ENCODE measurements at regions not wholly inside any gene's neighbourhood (a gene's known extent, or its start where the extent isn't known, plus 50 kb on each side); places are given as distances from the start of the nearest gene placed in this dataset.

GRCh38 chr3:167167491-167167890 lies 212.6 kb downstream of the ZBBX start:
- Mint-ChIP-seq H3K9me3 (ENCODE audit: unreplicated experiment) (no peaks in the 10 kb centered on the region), H3K27ac (ENCODE audit: low read depth, unreplicated experiment) (no peak overlapping the region), H3K4me1 (ENCODE audit: insufficient read depth, unreplicated experiment) (no peaks in the 10 kb centered on the region), H3K36me3 (ENCODE audit: insufficient read depth, unreplicated experiment) (no peaks in the 10 kb centered on the region), H3K4me3 (ENCODE audit: unreplicated experiment) (no peak overlapping the region), H3K27me3 (ENCODE audit: insufficient read depth, unreplicated experiment) (no peaks in the 10 kb centered on the region)
- ChIA-PET CTCF (no interaction called here), POLR2A (no interaction called here)
- DNase-seq (ENCODE audit: unreplicated experiment): no peak
- intact Hi-C loops (cut with micrococcal nuclease): no loop called here
- no TSS peak for BruUV-seq (replicated peaks)
- no peak for TF ChIP-seq CTCF (IDR thresholded peaks at IDR 0.05; ENCODE audit: unreplicated experiment)

GRCh38 chr3:167166594-167167253 lies 213.4 kb downstream of the ZBBX start:
- Mint-ChIP-seq H3K36me3 (ENCODE audit: insufficient read depth, unreplicated experiment) (no peaks in the 10 kb centered on the region), H3K9me3 (ENCODE audit: unreplicated experiment) (no peaks in the 10 kb centered on the region), H3K27ac (ENCODE audit: low read depth, unreplicated experiment) (no peak overlapping the region), H3K4me3 (ENCODE audit: unreplicated experiment) (no peak overlapping the region), H3K27me3 (ENCODE audit: insufficient read depth, unreplicated experiment) (no peaks in the 10 kb centered on the region), H3K4me1 (ENCODE audit: insufficient read depth, unreplicated experiment) (no peaks in the 10 kb centered on the region)
- DNase-seq (ENCODE audit: unreplicated experiment): no peak
- intact Hi-C loops (cut with micrococcal nuclease): no loop called here
- no TSS peak for BruUV-seq (replicated peaks)
- CTCF ChIA-PET: interaction anchor here (0.6 kb wide), 1 partner anchor 1780 kb away, joined by 3 read pairs; no protein-coding TSS in a partner anchor
- POLR2A ChIA-PET: no interaction called here
- no peak for TF ChIP-seq CTCF (IDR thresholded peaks at IDR 0.05; ENCODE audit: unreplicated experiment)

- ChIA-PET CTCF (interaction anchor here (0.6 kb wide), 1 partner anchor 1779 kb away, joined by 3 read pairs; no protein-coding TSS in a partner anchor), POLR2A (no interaction called here)
- H3K27ac Mint-ChIP-seq (ENCODE audit: low read depth, unreplicated experiment): no peak overlapping the region
- no peak for TF ChIP-seq CTCF (IDR thresholded peaks at IDR 0.05; ENCODE audit: unreplicated experiment)
- intact Hi-C loops (cut with micrococcal nuclease): no loop called here
- no peak overlapping the region for H3K4me3 Mint-ChIP-seq (ENCODE audit: unreplicated experiment)
- no peak for DNase-seq (ENCODE audit: unreplicated experiment)
- no peaks in the 10 kb centered on the region for H3K27me3 Mint-ChIP-seq (ENCODE audit: insufficient read depth, unreplicated experiment)
- no peaks in the 10 kb centered on the region for H3K36me3 Mint-ChIP-seq (ENCODE audit: insufficient read depth, unreplicated experiment)
- no peaks in the 10 kb centered on the region for H3K4me1 Mint-ChIP-seq (ENCODE audit: insufficient read depth, unreplicated experiment)
- H3K9me3 Mint-ChIP-seq (ENCODE audit: unreplicated experiment): no peaks in the 10 kb centered on the region
- no TSS peak for BruUV-seq (replicated peaks)
Measured at GRCh38 chr3:167166012-167166411, 214.1 kb downstream of the ZBBX start.

- no peaks in the 10 kb centered on the region for H3K36me3 Mint-ChIP-seq (ENCODE audit: insufficient read depth, unreplicated experiment)
- no peak for DNase-seq (ENCODE audit: unreplicated experiment)
- no peaks in the 10 kb centered on the region for H3K9me3 Mint-ChIP-seq (ENCODE audit: unreplicated experiment)
- ChIA-PET POLR2A (no interaction called here), CTCF (no interaction called here)
- H3K4me1 Mint-ChIP-seq (ENCODE audit: insufficient read depth, unreplicated experiment): no peaks in the 10 kb centered on the region
- BruUV-seq (replicated peaks): no TSS peak
- no peak overlapping the region for H3K4me3 Mint-ChIP-seq (ENCODE audit: unreplicated experiment)
- H3K27ac Mint-ChIP-seq (ENCODE audit: low read depth, unreplicated experiment): no peak overlapping the region
- no peak for TF ChIP-seq CTCF (IDR thresholded peaks at IDR 0.05; ENCODE audit: unreplicated experiment)
- H3K27me3 Mint-ChIP-seq (ENCODE audit: insufficient read depth, unreplicated experiment): no peaks in the 10 kb centered on the region
- intact Hi-C loops (cut with micrococcal nuclease): no loop called here
Measured at GRCh38 chr3:167163580-167163979, 216.5 kb downstream of the ZBBX start.
